NOMO-1 (cell line): ENCODE measurements at regions not wholly inside any gene's neighbourhood (a gene's known extent, or its start where the extent isn't known, plus 50 kb on each side); places are given as distances from the start of the nearest gene placed in this dataset.
"Not testable (repeated sequence)": the region's sequence is repeated elsewhere in the genome, so short reads cannot be mapped to it uniquely, and the experiment has no call there.

Source experiments
- DNase-seq, 2 experiments: peaks; one replicate each; lab custom pipeline; 2025; ENCODE audit not compliant: unreplicated experiment in 2 of 2; lab: John Stamatoyannopoulos, UW

- no peak for DNase-seq
These were observed 639.9 kb upstream of the FBXO33 start for GRCh38 chr14:40072175-40072574.

GRCh38 chr14:40058901-40059897, 627.0 kb upstream of the FBXO33 start:
- DNase-seq: no peak

- DNase-seq: no peak
These were observed 621.2 kb upstream of the FBXO33 start for GRCh38 chr14:40053416-40053815.

- no peak for DNase-seq
These were observed 596.8 kb upstream of the FBXO33 start for GRCh38 chr14:40028991-40029390.

- DNase-seq: no peak
These were observed 592.9 kb upstream of the FBXO33 start for GRCh38 chr14:40025101-40025500.

- DNase-seq: no peak
These were observed 578.7 kb upstream of the FBXO33 start for GRCh38 chr14:40010961-40011360.

- no peak for DNase-seq
These were observed 577.5 kb upstream of the FBXO33 start for GRCh38 chr14:40009771-40010170.

- DNase-seq: not testable (repeated sequence)
These were observed 576.1 kb upstream of the FBXO33 start for GRCh38 chr14:40008345-40008744.

GRCh38 chr14:40004871-40005500, 572.8 kb upstream of the FBXO33 start:
- DNase-seq: no peak

- no peak for DNase-seq
These were observed 571.5 kb upstream of the FBXO33 start for GRCh38 chr14:40003773-40004172.

GRCh38 chr14:39998854-39999253, 566.6 kb upstream of the FBXO33 start:
- DNase-seq: no peak

GRCh38 chr14:39998114-39998513, 565.9 kb upstream of the FBXO33 start:
- no peak for DNase-seq

GRCh38 chr14:39991041-39991440, 558.8 kb upstream of the FBXO33 start:
- DNase-seq: no peak

- peak in 1 of 2 experiments; percentile 19 for DNase-seq
These were observed 556.7 kb upstream of the FBXO33 start for GRCh38 chr14:39988939-39989338.

- DNase-seq: no peak
These were observed 552.1 kb upstream of the FBXO33 start for GRCh38 chr14:39984323-39984722.

GRCh38 chr14:39977198-39977597, 545.0 kb upstream of the FBXO33 start:
- DNase-seq: no peak

- DNase-seq: no peak
These were observed 541.8 kb upstream of the FBXO33 start for GRCh38 chr14:39974036-39974435.

GRCh38 chr14:39972704-39973103, 540.5 kb upstream of the FBXO33 start:
- DNase-seq: no peak

GRCh38 chr14:39967885-39968284, 535.7 kb upstream of the FBXO33 start:
- DNase-seq: no peak

GRCh38 chr14:39957987-39958386, 525.8 kb upstream of the FBXO33 start:
- DNase-seq: no peak

- no peak for DNase-seq
These were observed 525.1 kb upstream of the FBXO33 start for GRCh38 chr14:39957290-39957689.

GRCh38 chr14:39956372-39956771, 524.1 kb upstream of the FBXO33 start:
- DNase-seq: no peak
